ENCODE measurements at regions not wholly inside any gene's neighbourhood (a gene's known extent, or its start where the extent isn't known, plus 50 kb on each side); places are given as distances from the start of the nearest gene placed in this dataset.

DNA sequence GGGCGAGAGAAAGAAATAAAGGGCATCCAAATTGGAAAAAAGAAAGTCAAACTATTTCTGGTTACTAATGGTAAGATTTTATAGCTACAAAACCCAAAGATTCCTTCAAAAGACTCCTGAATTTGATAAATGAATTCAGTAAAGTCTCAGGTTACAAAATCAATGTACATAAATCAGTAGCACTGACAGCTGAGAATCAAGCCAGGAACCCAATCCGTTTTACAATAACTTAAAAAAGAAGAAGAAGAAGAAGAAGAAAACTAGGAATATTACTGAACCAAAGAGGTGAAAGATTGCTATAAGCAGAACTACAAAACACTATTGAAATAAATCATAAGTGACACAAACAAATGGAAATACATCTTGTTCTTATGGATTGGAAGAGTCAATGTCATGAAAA is 291.5 kb upstream of the GULP1 start:
- TF ChIP-seq ZNF274 (IDR thresholded peaks at IDR 0.05; ENCODE audit: low read depth, low read length) (no peak), YY1 (IDR thresholded peaks at IDR 0.05; ENCODE audit: insufficient read depth, insufficient read length) (no peak)
